Limb (tissue), 2 donors: ENCODE measurements at regions not wholly inside any gene's neighbourhood (a gene's known extent, or its start where the extent isn't known, plus 50 kb on each side); places are given as distances from the start of the nearest gene placed in this dataset.
"Not testable (repeated sequence)": the region's sequence is repeated elsewhere in the genome, so short reads cannot be mapped to it uniquely, and the experiment has no call there.

Source experiments
- DNase-seq, 2 donors: peaks; one replicate each; pipeline ENCODE4 v3.0.0-alpha.2; 2016; ENCODE audit errors: extremely low spot score in 2 of 2

DNA sequence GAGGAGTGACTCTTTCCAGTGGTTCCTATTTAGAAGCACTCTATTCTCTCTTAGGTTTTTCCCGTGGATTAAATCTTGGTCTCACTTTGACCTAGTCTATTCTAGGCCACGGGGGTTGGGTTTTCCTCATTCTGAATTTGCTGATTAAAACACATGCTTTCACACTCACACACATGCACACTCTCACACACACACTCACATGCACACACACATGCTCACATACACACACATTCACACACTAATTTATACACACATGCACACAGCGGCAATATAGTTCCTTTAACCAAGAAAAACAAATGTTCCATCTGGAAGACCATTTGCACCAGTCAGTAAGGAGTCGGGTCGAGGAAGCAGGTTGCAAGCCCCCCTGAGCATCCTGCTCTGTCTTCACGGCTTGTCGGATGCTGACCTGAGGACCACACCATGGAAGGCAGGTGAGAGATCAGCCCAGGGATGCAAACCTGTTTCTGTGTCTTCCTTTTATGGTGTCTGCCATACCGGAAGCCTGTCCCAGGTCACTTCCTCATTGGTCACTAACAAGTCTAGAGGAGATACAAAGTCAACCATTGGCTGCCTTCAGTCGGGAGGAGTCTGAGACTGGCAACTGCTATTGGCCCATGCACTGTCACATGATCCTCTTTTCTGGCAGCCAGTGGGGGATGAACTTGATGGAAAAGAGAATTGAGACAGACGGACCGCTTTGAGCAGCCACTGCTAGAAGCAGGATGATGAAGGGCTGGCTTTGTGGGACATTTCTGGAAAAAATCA lies 330.8 kb downstream of the FGFR2 start:
- no peak for DNase-seq

DNA sequence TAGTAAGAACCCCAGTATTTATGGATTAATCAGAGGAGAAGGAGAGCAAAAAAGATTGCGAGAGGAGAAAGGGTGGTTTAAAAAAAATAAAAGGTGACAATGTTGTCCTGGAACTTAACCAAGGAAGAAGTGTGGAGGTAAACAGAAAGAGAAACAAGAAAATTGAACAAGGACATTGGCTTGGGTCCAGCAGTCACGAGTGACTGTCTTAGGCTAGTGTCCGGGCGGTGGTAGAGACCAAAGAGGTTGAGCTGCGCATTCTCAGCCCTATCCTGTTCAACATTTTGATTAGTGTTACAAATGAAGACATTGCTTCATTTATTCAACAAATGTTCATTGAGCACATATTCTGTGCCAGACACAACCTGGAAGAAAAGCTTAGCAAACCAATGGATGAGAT lies 329.9 kb downstream of the FGFR2 start:
- DNase-seq, result no peak

DNA sequence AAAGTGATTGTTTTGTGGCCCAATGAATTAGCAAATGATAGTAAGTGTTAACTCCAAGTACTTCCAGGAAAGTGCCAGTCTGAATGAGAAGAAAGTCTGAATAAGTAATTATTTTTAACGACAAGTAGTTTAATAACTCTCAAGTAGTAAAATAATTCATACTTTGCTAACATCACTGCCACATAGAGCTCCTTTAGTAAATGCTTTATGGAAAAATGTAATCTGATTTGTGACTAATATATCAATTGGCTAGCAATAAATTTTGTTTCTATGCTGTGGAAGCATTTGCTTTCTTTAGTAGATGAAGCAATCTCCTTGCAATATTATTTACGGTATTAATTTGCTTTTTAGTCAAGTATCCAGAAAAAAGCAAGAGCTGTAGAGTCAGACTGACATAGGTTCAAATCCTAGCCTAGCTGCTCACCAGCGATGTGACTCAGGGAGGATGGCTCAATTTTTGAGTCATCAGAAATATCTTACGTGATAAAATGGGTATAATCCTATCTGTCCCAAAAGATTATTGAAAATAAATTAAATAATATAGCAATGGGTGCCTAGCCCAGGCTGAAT lies 329.3 kb downstream of the FGFR2 start:
- no peak for DNase-seq

DNA sequence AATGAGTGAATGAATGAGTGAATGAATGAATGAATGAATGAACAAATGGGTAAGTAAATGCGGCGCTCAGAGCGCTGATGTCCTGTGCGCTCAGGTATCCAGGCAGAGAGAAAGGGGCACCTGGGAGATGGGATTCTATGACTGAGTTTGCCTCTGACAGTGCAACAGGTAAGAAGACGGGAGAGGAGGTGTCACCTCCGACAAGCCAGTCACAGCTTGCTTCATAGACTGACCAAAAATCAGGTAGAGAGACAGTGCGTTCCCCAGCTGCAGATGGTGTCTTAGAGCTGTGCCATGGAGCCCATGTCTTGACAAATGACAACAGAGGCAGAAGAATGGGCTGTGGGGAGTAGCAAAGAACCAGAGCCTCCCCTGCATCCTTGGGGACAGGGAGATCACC lies 327.3 kb downstream of the FGFR2 start:
- DNase-seq, result no peak

DNA sequence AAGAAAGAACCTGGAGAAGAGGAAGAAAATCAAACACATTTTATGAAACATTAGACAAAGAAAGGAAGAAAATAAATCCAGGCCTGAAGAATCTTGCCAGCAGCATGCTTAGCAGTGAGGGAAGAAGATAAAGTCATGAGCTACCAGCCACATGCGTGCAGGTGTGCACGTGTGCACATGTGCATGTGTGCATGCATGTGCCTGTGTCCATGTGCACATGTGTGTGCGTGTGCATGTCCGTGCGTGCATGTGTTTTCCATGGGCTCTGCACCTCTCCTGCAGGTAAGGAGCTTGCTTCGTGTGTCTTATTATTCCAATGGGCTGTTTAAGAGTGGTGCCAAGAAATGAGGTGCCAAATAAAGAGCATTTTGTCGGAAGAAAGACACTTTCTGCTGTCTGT lies 322.2 kb downstream of the FGFR2 start:
- no peak for DNase-seq

DNA sequence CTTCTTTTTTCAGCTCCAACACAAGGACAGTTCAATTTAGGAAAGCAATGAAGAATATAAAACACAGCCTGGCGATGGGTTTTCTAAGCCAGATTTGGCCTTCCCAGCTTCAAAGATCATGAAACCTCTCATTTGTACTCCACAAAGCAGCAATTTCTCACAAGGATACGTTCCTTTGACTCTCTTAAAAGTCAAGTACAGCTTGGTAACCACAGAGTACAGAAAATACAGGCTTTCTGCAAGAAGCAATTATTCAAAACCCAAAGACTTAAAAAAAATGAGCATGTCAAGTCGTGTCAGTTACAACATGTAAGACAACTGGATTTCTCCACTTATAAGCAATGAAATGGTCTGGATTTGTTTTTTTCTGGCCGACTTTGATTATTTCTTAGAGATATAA lies 321.4 kb downstream of the FGFR2 start:
- no peak for DNase-seq

DNA sequence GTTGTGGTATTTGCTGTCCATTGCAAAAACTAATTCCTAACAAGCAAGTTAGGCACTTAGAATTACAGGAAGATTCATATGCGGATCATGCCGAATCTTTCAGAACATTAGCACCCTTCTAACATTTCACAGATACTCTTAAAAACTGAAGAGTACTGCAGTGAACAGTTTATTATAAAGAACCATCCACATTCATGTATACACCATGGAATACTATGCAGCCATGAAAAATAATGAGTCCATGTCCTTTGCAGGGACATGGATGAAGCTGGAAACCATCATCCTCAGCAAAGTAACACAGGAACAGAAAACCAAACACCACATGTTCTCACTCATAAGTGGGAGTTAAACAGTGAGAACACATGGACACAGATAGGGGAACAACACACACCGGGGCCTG lies 319.9 kb downstream of the FGFR2 start:
- DNase-seq, result not testable (repeated sequence)

DNA sequence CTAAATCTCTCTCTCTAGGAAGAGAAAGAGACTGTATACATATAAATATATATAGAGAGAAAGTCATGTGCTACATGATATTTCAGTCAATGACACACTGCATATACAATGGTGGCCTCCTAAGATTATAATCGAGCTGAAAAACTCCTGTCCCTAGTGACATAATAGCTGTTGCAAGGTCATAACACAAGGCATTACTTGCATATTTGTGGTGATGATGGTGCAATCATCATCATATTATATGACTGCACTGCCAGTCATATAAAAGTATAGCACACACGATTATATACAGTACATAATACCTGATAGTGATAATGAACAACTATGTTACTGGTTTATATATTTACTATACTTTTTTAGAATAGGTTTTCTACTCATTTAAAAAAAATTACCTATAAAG lies 316.7 kb downstream of the FGFR2 start:
- DNase-seq, result no peak

DNA sequence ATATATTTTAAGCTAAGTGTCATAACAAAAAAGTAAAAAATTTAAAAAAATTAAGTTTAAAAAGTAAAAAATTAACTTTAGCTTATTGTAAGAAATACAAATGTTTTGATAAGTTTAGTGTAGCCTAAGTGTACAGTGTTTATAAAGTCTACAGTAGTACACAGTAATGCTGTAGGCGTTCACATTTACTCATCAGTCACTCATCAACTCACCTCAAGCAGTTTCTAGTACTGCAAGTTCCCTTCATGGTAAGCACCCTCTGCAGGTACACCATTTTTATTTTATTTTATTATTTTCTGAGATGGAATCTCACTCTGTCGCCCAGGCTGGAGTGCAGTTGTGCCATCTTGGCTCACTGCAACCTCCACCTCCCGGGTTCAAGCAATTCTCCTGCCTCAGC lies 316.0 kb downstream of the FGFR2 start:
- no peak for DNase-seq

DNA sequence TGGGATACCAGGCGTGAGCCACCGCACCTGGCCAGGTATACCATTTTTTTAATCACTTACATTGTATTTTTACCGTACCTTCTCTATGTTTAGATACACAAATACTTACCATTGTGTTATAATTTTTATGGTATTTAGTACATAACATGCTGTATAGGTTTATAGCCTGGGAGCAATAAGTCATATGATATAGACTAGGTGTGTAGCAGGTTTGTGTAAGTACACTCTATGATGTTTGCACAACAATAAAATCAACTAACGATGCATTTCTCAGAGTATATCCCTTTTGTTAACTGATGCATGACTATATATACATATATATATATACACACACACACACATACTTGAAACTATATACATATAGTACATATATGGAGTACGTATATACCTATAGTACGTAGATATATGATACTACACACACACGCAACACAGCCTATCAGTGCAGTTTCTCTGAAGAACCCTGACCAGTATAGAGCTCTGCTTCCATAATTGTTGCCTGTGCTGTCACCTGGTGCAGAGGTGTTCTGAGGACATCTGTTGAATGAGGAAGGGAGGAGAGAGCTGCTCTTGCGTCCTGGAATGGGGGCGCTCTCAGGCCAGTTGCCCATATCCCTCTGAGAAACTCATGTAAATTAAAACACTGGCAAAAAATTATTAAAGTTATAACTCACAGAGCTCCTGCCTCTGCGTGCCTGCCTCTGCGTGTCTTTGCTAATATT lies 315.3 kb downstream of the FGFR2 start:
- DNase-seq, result no peak

DNA sequence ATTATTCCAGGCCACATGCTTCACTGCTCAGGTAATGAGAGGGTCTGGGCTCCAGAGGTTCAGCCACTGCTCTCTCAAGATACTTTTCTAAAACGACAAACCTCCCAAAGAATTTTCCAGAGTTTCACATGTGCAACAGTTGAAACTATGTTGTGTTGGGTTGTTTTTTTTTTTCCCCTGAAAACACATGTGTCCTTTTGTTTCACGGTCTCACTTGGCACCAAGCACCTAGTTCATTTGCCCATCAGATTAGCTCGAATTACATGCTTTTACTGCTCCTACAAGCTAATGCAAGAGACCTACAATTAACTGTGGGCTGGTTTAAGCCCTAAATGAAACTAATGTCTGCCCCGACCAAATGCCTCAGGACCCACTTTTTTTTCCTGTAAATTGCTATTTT lies 313.3 kb downstream of the FGFR2 start:
- no peak for DNase-seq

DNA sequence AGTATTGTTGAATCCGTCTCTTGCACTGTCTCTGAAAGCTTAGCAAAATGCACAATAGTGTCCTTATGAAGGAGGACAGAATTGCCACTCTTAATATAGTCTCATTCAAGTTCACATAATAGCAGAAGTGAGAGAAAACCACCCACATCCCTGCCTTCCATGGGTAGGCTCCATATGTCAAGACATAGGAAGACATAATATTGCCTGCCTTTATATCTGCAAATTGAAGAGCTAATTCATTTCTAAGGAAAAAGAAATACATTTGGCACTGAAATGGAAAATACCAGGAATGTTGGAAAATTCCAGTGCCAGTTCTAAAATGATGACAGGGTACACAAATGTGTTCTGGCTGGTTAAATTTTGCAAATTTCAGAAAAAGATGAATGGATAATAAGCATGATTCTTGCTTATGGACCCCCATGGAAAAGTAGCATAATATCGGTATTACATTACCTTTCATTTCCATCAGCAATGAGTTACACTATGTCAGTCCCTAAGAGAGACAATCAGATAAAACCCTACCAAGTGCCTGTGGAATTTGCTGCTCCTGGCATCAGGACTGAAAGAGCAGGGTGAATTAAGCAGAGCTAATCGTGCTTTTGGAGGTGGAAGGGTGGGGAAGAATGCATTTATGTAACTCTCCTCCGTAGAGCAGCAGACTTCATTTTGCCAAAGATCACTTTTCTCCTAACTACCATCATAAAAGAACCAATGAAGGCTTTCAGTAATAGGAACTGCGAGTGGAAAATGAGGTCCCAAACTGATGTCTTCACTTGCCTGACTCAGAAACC lies 312.6 kb downstream of the FGFR2 start:
- no peak for DNase-seq

DNA sequence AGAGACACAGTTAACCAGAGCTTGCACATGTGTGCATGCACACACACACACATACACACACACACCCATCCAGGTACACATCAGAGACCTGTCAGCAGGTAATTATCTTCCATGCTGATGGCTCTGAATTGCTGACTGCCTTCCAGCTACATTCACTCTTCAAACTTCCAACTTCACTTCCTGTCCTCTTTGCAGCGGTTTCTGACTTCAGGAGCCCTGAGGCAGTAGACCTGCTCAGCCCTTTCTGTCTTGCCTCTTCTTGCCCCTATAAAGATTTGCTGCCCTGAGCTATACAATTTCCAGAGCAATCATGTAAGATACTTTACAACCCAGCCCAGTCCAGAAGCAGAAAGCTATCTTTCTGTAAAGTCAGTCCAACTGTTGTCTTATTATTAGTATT lies 310.2 kb downstream of the FGFR2 start:
- DNase-seq, result no peak

DNA sequence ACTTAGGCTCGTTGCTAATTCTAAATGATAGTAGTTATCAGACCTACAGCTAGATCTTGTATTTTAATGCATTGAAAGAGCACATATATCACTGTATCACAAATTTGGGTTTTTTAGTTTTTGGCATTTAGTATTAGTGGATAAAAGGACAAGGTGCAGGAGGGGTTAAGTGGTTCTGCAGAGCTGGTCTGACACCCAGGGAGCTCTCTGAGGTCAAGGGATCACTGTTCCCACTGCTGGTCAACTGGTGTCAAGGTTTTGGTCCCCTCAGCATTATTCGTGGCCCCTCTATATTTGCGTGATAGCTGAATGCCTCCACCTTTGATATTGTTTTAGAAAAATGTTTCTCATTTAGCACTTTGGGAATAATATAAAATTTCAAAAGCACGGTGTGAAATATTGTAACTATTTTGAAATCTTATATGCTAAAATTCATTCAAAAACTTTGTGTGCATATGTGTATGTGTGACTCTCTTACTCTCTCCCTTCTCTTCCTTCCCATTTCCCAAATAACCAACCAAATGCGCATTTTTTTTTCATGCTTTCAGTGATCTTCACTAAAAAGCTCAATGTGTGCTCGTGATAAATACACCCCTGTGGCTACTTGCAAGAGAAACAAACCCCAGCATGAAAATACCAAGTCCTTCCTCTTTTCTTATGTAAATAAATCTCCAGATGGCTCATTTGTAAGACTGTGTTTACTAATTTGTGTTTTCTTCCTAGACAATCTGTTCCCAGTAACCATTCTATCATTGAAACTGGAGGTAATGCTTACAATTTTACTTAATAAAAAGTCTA lies 309.2 kb downstream of the FGFR2 start:
- no peak for DNase-seq

DNA sequence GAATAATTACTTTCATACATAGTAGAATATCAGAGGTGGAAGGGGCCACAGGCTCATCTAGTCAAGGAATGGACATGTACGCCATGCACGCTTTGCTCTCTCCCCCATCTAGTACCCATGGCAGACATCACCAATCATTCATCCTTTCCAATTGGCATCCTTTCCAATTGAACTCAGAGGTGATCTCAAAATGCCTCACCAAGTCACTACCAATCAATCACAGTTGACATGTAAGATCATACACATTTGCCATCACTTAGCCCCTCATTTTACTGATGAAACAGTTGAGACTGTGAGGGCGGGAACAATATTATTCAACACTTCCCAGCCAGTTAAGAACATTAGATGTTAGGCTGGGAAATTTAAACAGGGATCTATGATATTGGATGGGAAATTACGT lies 308.4 kb downstream of the FGFR2 start:
- no peak for DNase-seq

DNA sequence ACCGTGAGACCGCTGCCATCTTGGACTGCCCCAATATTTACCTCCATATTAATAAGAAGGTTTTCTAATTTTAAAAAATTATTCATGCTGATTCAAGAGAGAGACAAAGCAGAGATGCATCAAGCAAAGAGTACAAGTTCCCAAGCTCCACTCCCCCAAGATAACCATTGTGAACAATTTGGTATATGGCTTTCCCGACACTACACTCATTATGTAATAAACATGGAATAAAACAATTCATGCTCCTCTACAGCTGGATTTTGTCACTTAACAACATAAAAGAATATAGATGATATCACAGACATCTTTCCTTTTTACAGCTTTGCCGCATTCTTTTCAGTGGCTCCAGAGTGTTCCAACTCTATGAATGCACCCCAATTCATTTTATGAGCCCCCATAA lies 307.6 kb downstream of the FGFR2 start:
- DNase-seq, result no peak

DNA sequence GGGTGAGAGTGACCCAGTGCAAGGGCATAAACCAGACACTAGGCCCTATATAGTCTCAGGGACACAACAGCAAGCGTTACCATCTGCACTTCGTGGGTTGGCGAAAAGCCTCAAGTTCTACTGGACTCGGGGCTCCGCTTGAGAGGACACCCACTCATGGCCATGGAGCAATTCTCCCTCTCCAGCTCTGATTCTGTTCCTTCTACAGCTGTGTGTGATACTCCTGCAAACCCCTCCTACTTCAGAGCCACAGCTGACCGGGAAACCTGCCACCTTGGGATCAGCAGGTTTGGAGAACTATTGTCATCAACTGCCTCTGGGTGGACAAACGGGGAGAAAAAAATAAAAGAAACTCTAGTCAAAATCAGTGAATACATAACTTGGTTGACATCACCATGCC lies 306.9 kb downstream of the FGFR2 start:
- DNase-seq, result no peak

DNA sequence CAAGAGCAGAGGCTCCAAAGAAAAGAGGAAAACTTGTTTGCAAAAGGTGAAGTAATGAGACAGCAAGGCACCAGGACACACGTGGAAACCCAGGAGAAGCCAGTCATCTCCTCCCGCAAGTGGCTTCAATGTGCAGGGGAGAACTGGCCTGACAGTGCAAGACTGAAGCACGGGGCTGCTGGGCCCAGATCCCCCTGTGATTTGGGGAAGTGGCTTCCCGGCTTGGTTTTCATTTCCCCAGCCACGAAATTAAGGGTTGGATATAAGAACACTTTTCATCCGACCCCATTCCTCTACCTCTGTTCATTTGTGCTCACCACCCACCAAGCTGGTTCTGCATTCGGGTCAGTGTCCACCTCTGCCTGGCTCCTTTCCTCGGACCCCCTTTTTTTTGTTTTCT lies 306.4 kb downstream of the FGFR2 start:
- no peak for DNase-seq

DNA sequence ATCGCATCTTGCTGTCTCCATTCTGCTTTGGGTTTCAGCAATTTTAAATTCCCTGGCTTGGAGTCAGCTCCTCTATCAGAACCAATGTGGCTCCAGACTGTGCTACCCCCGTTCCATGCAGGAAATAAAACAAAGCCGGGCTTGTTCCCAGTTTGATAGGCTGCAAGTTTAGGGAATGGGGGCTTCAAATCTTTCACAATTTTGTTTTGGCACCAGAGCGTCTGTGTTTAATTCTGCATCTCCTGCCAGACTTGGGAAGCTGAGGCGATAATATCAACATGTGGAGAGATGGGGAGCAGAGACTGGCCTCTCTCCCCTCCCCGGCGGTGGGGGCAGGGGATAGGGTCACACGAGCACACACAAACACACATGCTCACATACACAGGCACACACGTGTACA lies 305.9 kb downstream of the FGFR2 start:
- no peak for DNase-seq

DNA sequence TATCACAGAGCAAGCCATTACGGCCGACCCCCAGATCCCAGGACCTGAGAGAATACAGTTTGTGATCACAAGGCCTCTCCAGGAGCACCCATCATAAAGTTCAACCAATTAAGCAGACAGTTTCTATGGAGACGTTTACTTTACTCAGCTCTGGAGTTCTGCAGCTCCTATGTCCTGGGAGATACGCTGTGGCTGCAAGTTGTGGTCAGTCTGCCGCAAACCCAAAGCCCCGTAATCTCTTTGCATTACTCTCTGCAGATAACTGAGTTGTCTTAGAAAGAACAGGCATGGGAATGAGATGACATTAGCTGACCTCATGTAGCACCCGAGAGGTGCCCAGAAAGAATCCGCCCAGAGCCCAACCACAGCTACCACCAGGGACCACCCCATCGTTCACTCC lies 305.1 kb downstream of the FGFR2 start:
- DNase-seq, result no peak

DNA sequence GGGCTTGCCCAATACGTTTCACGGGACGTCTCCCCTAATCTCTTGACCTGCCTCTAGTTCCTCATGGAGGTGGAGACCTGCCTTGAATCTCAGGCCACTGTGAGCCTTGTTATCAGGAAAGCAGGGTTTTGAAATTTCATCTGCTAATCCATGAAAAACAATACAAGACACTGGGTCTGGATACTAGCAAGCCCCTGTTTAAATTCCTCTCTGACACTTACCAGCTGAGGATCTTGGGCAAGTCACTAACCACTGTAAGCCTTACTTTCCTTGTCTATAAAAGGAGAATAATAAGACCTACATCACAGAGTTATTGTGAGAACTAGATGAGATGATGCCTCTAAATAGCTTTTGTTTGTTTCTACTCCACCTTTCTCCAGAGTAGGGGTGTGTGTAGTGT lies 303.6 kb downstream of the FGFR2 start:
- DNase-seq, result no peak
